Thoracic aorta (tissue), 2 donors: ENCODE measurements at regions not wholly inside any gene's neighbourhood (a gene's known extent, or its start where the extent isn't known, plus 50 kb on each side); places are given as distances from the start of the nearest gene placed in this dataset.

Source experiments
- ATAC-seq: fragments of 150-250 bp; one replicate; pipeline ENCODE4 v1.8.0; 2017; ENCODE audit warnings: low read depth; ENCODE audit not compliant: insufficient number of reproducible peaks, low FRiP score
- DNase-seq: peaks from one replicate; pipeline ENCODE4 v3.0.0-alpha.2; 2020; ENCODE audit warnings: low spot score
- H3K27ac ChIP-seq, 2 donors: fragments of 200-600 bp; sonication (generic); 1 replicate in 1 of 2; 2 replicates in 1 of 2; pipeline ENCODE4 v1.5.1; 2016; ENCODE audit warnings: mild to moderate bottlenecking in 2 of 2, moderate library complexity in 2 of 2
- H3K27me3 ChIP-seq: fragments of 200-600 bp; sonication (generic); replicated peaks from 2 replicates; pipeline ENCODE4 v1.6.0; 2016; ENCODE audit warnings: mild to moderate bottlenecking; ENCODE audit not compliant: insufficient read depth
- H3K36me3 ChIP-seq: fragments of 200-600 bp; sonication (generic); one replicate; pipeline ENCODE4 v1.5.1; 2016
- H3K4me1 ChIP-seq, 2 donors: fragments of 200-600 bp; sonication (generic); 1 replicate in 1 of 2; 2 replicates in 1 of 2; pipeline versions ENCODE4 v1.5.1 to v1.6.0; 2016; ENCODE audit warnings: low read depth in 2 of 2, mild to moderate bottlenecking in 1 of 2; ENCODE audit not compliant: control insufficient read depth in 1 of 2
- H3K4me3 ChIP-seq: fragments of 200-600 bp; sonication (generic); 2 replicates; pipeline ENCODE4 v1.5.1; 2016; ENCODE audit warnings: mild to moderate bottlenecking
- H3K9me3 ChIP-seq: fragments of 200-600 bp; sonication (generic); 2 replicates; pipeline ENCODE4 v1.5.1; 2016
- CTCF ChIP-seq: fragments of 200-600 bp; sonication (generic); IDR thresholded peaks from one replicate; pipeline ENCODE4 v1.5.1; 2019; ENCODE audit warnings: antibody characterized with exemption

- ATAC-seq (no peak), DNase-seq (no peak)
- Histone ChIP-seq H3K9me3 (no peaks in the 10 kb centered on the region), H3K36me3 (no peaks in the 10 kb centered on the region), H3K27me3 (no peaks in the 10 kb centered on the region), H3K27ac (no peak overlapping the region), H3K4me3 (no peak overlapping the region), H3K4me1 (peaks cover 0 to 3% of the 10 kb centered on the region in 2 donors)
- TF ChIP-seq CTCF, result no peak
Observed at GRCh38 chr6:113376847-113377165, 480.3 kb upstream of the MARCKS start.

- Histone ChIP-seq H3K27ac (no peak overlapping the region), H3K4me3 (no peak overlapping the region), H3K27me3 (no peaks in the 10 kb centered on the region), H3K9me3 (no peaks in the 10 kb centered on the region), H3K36me3 (no peaks in the 10 kb centered on the region), H3K4me1 (peaks cover 0 to 3% of the 10 kb centered on the region in 2 donors)
- no peak for TF ChIP-seq CTCF
- no peak for DNase-seq
- no peak for ATAC-seq
Observed at GRCh38 chr6:113377362-113377942, 479.7 kb upstream of the MARCKS start.

- H3K9me3 ChIP-seq, result no peaks in the 10 kb centered on the region
- no peak overlapping the region for H3K4me3 ChIP-seq
- peaks cover 0 to 3% of the 10 kb centered on the region in 2 donors for H3K4me1 ChIP-seq
- ATAC-seq (no peak), DNase-seq (no peak)
- H3K27ac ChIP-seq, result no peak overlapping the region
- TF ChIP-seq CTCF, result no peak
- no peaks in the 10 kb centered on the region for H3K27me3 ChIP-seq
- H3K36me3 ChIP-seq, result no peaks in the 10 kb centered on the region
Observed at GRCh38 chr6:113380591-113380990, 476.6 kb upstream of the MARCKS start.

- Histone ChIP-seq H3K27ac (no peak overlapping the region), H3K36me3 (no peaks in the 10 kb centered on the region), H3K9me3 (no peaks in the 10 kb centered on the region), H3K4me1 (peaks cover 0 to 3% of the 10 kb centered on the region in 2 donors), H3K4me3 (no peak overlapping the region), H3K27me3 (no peaks in the 10 kb centered on the region)
- DNase-seq (no peak), ATAC-seq (no peak)
- TF ChIP-seq CTCF, result no peak
Observed at GRCh38 chr6:113381232-113381631, 475.9 kb upstream of the MARCKS start.

- DNase-seq (no peak), ATAC-seq (no peak)
- Histone ChIP-seq H3K27me3 (no peaks in the 10 kb centered on the region), H3K27ac (no peak overlapping the region), H3K36me3 (no peaks in the 10 kb centered on the region), H3K9me3 (no peaks in the 10 kb centered on the region), H3K4me1 (peaks cover 0 to 3% of the 10 kb centered on the region in 2 donors), H3K4me3 (no peak overlapping the region)
- TF ChIP-seq CTCF, result no peak
Observed at GRCh38 chr6:113381959-113382358, 475.2 kb upstream of the MARCKS start.
